ENCODE measurements at regions not wholly inside any gene's neighbourhood (a gene's known extent, or its start where the extent isn't known, plus 50 kb on each side); places are given as distances from the start of the nearest gene placed in this dataset.

DNA sequence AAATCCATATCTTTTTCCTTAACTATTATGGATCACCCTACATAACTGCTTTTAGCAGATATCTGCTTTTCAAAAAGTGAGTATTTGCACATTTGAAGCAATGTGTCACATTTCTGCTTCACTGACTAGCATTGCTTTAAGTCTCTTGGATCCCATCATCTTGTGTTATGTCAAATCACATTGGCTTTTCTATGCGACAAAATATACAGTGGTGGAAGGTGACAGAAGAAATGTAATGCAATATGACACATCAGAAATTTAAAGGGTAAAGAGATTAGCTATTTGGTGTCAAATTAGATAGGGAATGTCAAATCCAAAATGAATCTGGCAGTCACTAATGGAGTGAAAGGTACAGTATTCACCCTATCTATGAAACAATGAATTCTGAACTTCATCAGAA, 1282.1 kb upstream of the PCDH20 start:
- TF ChIP-seq, protein P1, sequence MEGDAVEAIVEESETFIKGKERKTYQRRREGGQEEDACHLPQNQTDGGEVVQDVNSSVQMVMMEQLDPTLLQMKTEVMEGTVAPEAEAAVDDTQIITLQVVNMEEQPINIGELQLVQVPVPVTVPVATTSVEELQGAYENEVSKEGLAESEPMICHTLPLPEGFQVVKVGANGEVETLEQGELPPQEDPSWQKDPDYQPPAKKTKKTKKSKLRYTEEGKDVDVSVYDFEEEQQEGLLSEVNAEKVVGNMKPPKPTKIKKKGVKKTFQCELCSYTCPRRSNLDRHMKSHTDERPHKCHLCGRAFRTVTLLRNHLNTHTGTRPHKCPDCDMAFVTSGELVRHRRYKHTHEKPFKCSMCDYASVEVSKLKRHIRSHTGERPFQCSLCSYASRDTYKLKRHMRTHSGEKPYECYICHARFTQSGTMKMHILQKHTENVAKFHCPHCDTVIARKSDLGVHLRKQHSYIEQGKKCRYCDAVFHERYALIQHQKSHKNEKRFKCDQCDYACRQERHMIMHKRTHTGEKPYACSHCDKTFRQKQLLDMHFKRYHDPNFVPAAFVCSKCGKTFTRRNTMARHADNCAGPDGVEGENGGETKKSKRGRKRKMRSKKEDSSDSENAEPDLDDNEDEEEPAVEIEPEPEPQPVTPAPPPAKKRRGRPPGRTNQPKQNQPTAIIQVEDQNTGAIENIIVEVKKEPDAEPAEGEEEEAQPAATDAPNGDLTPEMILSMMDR (IDR thresholded peaks at IDR 0.05; ENCODE audit: low read depth, low read length), result no peak
- no peak overlapping the region for H3K4me3 ChIP-seq (ENCODE audit: low read depth, low read length)
- H3K27me3 ChIP-seq (ENCODE audit: control insufficient read depth, insufficient read depth, low read length), result no peaks in the 10 kb centered on the region
- CTCF ChIA-PET, result no interaction called here
- no peak overlapping the region for H3K27ac ChIP-seq (ENCODE audit: low read depth, low read length)
- no peaks in the 10 kb centered on the region for H3K9me3 ChIP-seq (ENCODE audit: control insufficient read depth, insufficient read depth, low read length)
- no peak for DNase-seq (ENCODE audit: low read depth, low spot score)
- POLR2A ChIA-PET, result no interaction called here

DNA sequence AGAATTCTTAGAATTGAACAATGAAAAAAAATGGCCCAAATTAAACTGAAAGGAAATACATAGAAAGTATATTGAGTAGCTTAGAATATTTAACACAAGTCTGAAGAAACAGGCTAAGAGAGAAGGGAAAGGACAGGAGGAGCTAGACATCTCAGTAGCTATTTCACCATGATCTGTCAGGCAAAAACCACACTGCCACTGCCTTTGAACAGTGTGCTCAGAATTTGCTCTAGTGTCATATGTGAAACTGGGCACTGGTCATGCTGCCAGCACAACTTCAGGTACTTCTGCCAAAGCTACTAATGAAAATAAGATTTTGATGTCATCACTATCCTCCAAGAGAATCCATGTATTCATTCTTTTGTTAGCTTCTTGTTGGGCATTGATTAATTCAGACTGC, 1280.8 kb upstream of the PCDH20 start:
- ChIA-PET POLR2A (no interaction called here), CTCF (no interaction called here)
- Histone ChIP-seq H3K27ac (ENCODE audit: low read depth, low read length) (no peak overlapping the region), H3K9me3 (ENCODE audit: control insufficient read depth, insufficient read depth, low read length) (no peaks in the 10 kb centered on the region), H3K27me3 (ENCODE audit: control insufficient read depth, insufficient read depth, low read length) (no peaks in the 10 kb centered on the region), H3K4me3 (ENCODE audit: low read depth, low read length) (no peak overlapping the region)
- TF ChIP-seq, protein P1 (IDR thresholded peaks at IDR 0.05; ENCODE audit: low read depth, low read length), result no peak
- no peak for DNase-seq (ENCODE audit: low read depth, low spot score)

DNA sequence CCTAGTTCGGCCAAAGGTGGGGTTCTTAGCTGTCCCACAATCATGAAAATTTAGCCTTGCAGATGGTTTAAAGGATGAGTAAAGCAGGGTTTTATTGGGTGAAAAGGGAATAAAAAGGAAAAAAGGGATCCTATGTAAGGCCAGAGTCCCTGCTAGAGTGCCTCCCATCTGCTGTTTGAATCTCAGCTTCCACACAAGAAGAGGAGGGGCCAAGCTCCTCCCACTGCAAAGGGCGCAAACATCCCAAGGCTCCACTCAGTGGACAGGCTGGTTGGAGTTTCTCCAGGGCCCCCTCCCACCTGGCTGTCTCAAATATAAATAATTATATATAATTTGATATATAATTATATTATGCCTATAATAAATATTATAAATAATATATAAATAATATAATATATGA, 1272.1 kb upstream of the PCDH20 start:
- CTCF ChIA-PET, result no interaction called here
- no peak overlapping the region for H3K4me3 ChIP-seq (ENCODE audit: low read depth, low read length)
- no peak for DNase-seq (ENCODE audit: low read depth, low spot score)
- no peaks in the 10 kb centered on the region for H3K9me3 ChIP-seq (ENCODE audit: control insufficient read depth, insufficient read depth, low read length)
- no peaks in the 10 kb centered on the region for H3K27me3 ChIP-seq (ENCODE audit: control insufficient read depth, insufficient read depth, low read length)
- POLR2A ChIA-PET, result no interaction called here
- no peak overlapping the region for H3K27ac ChIP-seq (ENCODE audit: low read depth, low read length)
- TF ChIP-seq, protein P1 (IDR thresholded peaks at IDR 0.05; ENCODE audit: low read depth, low read length), result no peak

DNA sequence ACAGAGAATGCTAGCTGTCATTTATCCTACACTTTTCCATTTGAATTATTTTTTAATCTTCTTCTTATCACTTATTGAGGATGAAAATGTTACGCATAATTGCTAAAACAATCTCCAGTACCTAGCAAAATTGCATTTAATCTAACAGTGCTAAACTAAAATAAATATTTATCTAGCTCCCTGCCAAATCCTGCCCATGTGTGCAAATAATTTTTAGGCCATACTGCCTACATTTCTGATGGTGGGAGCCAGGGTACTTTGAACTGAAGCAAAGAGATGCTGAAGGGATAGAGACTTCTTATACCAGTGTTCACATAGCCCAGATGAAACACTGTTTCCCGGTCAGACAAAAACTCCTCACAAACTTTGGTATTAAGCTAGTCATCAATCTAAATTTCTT, 1268.7 kb upstream of the PCDH20 start:
- CTCF ChIA-PET, result interaction anchor here (0.6 kb wide), 1 partner anchor 31 kb away, joined by 3 read pairs; no protein-coding TSS in a partner anchor
- no peaks in the 10 kb centered on the region for H3K9me3 ChIP-seq (ENCODE audit: control insufficient read depth, insufficient read depth, low read length)
- no peak overlapping the region for H3K4me3 ChIP-seq (ENCODE audit: low read depth, low read length)
- TF ChIP-seq, protein P1 (IDR thresholded peaks at IDR 0.05; ENCODE audit: low read depth, low read length), result no peak
- no peak for DNase-seq (ENCODE audit: low read depth, low spot score)
- no peaks in the 10 kb centered on the region for H3K27me3 ChIP-seq (ENCODE audit: control insufficient read depth, insufficient read depth, low read length)
- POLR2A ChIA-PET, result no interaction called here
- no peak overlapping the region for H3K27ac ChIP-seq (ENCODE audit: low read depth, low read length)

DNA sequence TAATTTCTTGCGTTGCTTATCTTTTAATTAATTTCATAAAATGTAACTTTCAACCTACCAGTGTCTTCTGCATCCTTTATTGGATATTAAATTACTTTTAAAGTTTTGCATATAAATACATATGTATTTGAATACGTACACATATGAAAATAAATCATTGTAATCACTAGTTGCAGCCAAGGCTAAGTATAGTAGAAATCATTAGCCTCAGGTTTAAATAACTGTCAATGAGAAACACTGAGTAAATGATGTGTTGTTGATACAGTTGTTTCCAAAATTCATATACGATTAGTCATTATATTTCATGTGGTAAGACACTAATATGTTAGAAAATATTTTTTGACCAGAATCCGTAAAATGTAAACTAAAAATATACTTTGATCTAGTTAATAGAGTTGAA, 1267.1 kb upstream of the PCDH20 start:
- Histone ChIP-seq H3K4me3 (ENCODE audit: low read depth, low read length) (no peak overlapping the region), H3K9me3 (ENCODE audit: control insufficient read depth, insufficient read depth, low read length) (no peaks in the 10 kb centered on the region), H3K27ac (ENCODE audit: low read depth, low read length) (no peak overlapping the region), H3K27me3 (ENCODE audit: control insufficient read depth, insufficient read depth, low read length) (no peaks in the 10 kb centered on the region)
- no peak for DNase-seq (ENCODE audit: low read depth, low spot score)
- ChIA-PET CTCF (no interaction called here), POLR2A (no interaction called here)
- TF ChIP-seq, protein P1 (IDR thresholded peaks at IDR 0.05; ENCODE audit: low read depth, low read length), result no peak

Data from AG04450 (cell line).